DMS 273 (cell line): ENCODE measurements at regions not wholly inside any gene's neighbourhood (a gene's known extent, or its start where the extent isn't known, plus 50 kb on each side); places are given as distances from the start of the nearest gene placed in this dataset.

Source experiments
- DNase-seq: peaks from one replicate; lab custom pipeline; 2025; ENCODE audit not compliant: unreplicated experiment; lab: John Stamatoyannopoulos, UW

- DNase-seq, result no peak
Measured at GRCh38 chr1:5479876-5480646, 512.2 kb downstream of the NPHP4 start.

GRCh38 chr1:5478961-5479360 is 513.3 kb downstream of the NPHP4 start:
- no peak for DNase-seq

GRCh38 chr1:5478156-5478695 is 514.0 kb downstream of the NPHP4 start:
- no peak for DNase-seq

GRCh38 chr1:5477716-5478115 is 514.5 kb downstream of the NPHP4 start:
- DNase-seq, result no peak

GRCh38 chr1:5475572-5475971 is 516.7 kb downstream of the NPHP4 start:
- DNase-seq, result no peak

GRCh38 chr1:5473268-5473667 is 519.0 kb downstream of the NPHP4 start:
- no peak for DNase-seq

DNA sequence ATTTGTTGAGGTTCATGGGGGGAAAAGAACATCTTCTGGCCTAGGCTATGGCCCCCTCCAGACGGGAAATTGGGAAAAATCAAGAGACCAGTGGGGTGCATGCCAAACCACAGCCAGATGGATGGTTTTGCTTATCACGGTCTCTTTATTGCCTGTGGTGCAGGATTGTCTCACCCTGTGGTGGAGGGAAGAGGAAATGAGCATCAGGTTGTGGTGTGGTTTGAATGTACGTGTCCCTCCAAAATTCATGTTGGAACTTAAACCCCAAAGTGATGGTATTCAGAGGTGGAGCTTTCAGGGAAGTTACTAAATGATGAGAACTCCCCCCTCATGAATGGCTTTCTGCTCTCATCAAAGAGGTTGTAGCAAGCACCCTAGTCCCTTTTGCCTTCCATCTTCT is 525.7 kb downstream of the NPHP4 start:
- DNase-seq, result no peak

DNA sequence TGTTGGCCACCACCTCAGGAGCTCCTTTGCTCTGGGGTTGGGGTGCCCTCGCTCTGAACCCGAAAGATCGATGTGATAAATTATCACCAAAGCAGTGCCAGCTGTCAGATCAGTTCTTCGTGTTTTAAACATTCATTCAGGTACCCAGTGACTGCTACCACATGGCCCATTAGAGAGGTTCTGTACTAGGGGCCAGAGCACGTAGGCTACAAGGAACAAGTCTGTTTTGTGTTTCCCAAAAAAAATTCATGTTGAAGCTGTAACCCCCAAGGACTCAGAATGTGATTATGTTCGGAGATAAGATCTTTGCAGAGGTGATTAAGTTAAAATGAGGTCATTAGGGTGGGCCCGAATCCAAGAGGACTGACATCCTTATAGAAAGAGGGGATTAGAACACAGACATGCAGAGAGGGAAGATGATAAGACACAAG is 526.9 kb downstream of the NPHP4 start:
- no peak for DNase-seq

DNA sequence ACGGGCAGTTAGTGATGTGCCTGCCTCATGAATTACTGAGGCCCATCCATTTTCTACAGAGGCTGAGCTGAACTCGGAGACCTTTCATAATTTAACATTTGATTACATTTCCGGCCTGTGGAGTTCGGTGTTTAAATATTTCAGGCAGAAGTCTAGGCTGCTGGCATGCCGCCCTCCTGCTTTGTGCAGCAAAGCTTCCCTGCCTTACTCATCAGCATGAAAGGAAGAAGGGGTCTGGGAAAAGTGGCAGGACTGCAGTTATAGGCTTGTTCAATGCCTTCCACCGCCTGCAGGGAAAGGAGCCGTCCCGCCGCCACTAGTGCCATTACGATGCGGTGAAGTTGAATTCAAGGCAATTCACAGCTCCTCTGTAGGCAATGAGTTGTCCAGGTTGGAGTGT is 527.9 kb downstream of the NPHP4 start:
- no peak for DNase-seq

GRCh38 chr1:5460974-5461373 is 531.3 kb downstream of the NPHP4 start:
- no peak for DNase-seq

DNA sequence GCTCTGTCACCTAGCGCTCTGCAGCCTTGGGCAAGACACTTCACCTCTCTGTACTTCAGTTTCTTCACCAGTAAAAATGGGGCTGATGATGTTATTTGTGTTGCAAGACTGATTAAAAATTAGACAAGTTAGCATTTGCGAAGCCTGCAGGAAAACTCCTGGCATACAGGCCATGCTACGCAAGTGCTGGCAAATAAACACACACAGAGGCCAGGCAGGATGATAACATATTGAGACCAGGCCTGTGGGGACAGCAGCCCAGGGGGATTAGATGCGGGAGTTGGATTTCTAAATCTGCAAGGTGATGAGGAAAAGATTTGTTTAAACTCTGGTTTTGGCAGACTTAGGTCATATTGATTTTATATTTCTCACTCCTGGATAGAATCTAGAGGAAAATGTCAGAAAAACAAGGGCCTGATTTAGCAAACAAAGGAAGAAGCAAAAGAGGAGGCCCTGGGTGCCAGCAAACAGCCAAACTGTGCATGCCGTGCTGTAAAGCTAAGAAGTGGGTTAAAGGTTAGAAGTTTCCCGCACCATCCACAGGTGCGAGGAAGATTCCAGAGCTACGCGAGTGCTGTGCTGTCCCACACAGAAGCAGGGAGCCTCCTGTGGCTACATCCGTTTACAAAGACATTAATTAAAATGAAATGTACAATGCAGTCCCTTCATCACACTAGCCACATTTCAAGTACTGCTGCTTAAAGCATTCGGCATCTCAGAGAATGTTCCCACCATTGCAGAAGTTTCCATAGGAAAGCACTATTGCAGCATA is 532.2 kb downstream of the NPHP4 start:
- no peak for DNase-seq

DNA sequence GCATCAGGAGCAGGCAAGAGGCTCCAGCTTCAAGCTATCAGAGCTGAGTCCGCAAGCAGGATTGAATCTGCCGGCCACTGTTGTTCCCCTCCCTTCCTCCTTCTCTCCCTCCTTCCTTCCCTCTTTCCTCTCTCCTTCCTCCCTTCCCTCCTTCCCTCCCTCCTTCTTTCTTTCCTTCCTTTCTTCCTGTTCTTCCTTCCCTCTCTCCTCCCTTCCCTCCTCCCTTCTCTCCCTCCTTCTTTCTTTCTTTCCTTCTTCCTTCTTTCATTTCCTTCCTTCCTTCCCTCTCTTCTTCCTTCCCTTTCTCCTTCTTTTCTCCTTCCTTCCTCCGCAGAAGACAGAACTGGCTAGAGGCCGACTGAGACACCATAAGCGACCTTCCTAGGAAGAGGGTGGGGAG is 534.0 kb downstream of the NPHP4 start:
- DNase-seq, result no peak

DNA sequence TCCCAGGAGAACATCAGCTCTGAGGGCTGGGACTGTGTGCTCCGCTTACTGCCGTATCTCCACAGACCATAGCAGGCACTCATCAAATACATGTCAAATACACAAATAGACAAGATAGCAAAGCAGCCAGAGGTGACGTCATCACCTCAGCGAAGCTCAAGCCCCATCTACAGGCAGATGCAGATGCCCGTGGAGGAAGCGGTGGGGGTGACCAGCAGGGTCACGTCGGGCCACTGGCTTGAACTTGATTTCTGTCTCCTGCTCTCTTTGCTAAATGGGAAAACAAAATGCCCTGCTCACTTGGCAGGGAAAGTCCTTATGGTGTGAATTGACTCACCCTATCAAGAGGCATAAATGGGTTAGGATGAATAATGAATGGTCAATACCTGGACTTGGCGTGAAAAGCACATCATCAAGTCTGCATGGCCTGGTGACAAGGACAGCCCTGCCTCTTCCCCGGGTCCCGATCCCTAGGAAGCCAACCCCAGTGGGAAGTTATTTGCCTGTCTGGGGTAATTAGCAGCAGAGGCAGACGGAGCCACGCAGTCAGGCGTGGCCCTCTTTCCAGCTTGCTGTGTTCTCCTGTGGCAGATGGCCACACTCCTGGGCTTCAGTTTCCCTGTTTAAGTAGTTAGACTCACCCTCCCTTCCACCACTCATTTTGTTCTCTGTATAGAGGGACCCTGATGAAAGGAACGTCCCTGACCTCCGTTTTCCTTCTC is 536.0 kb downstream of the NPHP4 start:
- peak; percentile 40 for DNase-seq

DNA sequence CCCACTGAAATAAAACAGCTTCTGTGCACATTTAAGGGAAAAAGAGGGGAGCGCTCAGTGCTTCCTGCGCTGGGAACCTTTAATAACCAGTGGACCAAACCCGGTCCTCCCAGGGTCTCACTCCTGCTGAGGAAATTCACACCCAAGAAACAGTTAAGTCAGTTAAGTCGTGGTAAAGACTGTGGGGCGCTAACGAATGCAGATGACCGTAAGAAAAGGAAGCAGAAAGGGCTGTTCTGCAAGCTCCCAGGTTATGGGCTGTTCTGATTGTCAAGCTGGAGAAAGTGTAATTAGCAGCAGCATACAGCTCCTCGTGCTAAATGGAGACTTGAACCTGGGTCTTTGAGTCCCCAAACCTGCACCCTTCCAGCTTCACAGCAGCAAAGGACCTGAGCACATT is 536.6 kb downstream of the NPHP4 start:
- no peak for DNase-seq

DNA sequence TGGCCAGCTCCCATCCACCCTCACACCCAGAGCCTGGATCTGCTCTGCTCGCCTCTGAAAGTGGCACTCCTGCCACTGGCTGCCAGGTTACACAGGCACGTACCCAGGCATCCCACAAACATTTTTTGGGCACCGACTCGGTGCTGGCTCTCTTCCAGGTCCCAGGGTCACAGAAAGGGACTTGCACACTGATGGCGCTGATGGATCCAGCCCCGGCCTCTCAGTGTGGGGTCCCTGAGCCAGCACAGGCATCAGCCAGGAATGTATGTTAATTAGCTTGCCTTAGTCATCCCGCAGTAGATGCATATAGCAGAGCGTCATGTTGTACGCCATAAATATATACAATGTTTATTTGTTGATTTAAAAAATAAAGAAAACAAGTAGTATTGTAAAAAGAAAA is 537.2 kb downstream of the NPHP4 start:
- DNase-seq, result no peak

GRCh38 chr1:5453347-5453746 is 538.9 kb downstream of the NPHP4 start:
- DNase-seq, result no peak

- DNase-seq, result no peak
Measured at GRCh38 chr1:5451671-5452070, 540.6 kb downstream of the NPHP4 start.

DNA sequence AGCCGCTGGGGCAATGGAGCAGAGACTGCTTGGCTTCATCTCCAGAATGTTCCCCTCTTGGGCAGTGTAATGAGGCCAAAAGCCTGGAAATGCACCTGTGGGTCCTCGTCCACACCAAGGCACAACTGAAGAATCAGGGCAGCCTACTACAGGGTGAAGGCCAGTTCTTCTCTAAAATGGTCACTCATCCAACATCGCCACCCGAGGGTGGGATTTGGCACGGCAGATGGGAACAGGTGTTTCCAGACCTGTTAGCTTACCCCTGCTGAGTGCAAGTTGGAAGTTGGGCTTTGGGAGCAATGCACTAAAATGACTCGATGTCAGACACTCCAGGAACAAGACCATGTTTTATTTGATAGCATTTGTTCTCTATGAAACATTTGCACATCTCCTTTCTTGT is 543.7 kb downstream of the NPHP4 start:
- peak; percentile 6 for DNase-seq

GRCh38 chr1:5447503-5447960 is 544.7 kb downstream of the NPHP4 start:
- DNase-seq, result no peak

GRCh38 chr1:5444396-5444795 is 547.8 kb downstream of the NPHP4 start:
- no peak for DNase-seq

- DNase-seq, result no peak
Measured at GRCh38 chr1:5436808-5437207, 555.4 kb downstream of the NPHP4 start.
